Muscle layer of duodenum (tissue), 2 donors: ENCODE measurements at regions not wholly inside any gene's neighbourhood (a gene's known extent, or its start where the extent isn't known, plus 50 kb on each side); places are given as distances from the start of the nearest gene placed in this dataset.

Experiments used
- H3K27ac ChIP-seq: one replicate; pipeline ENCODE4 v1.7.0; 2013; ENCODE audit warnings: mild to moderate bottlenecking, low read length
- H3K27me3 ChIP-seq: one replicate; pipeline ENCODE4 v1.7.0; 2013; ENCODE audit warnings: low read depth, mild to moderate bottlenecking, control low read depth, low read length
- H3K36me3 ChIP-seq, 2 donors: one replicate each; pipeline ENCODE4 v1.7.0; 2013; ENCODE audit warnings: low read length in 2 of 2, control low read depth in 1 of 2, mild to moderate bottlenecking in 1 of 2; ENCODE audit not compliant: insufficient read depth in 2 of 2, control insufficient read depth in 1 of 2
- H3K4me1 ChIP-seq, 2 donors: one replicate each; pipeline ENCODE4 v1.7.0; 2013; ENCODE audit warnings: low read length in 2 of 2, mild to moderate bottlenecking in 2 of 2, control low read depth in 1 of 2, moderate library complexity in 1 of 2; ENCODE audit not compliant: insufficient read depth in 2 of 2, control insufficient read depth in 1 of 2
- H3K4me3 ChIP-seq, 2 donors: one replicate each; pipeline ENCODE4 v1.7.0; 2013; ENCODE audit warnings: low read length in 2 of 2, low read depth in 1 of 2, mild to moderate bottlenecking in 1 of 2
- H3K9me3 ChIP-seq, 2 donors: one replicate each; pipeline ENCODE4 v1.7.0; 2013; ENCODE audit warnings: low read length in 2 of 2, control low read depth in 1 of 2, mild to moderate bottlenecking in 1 of 2; ENCODE audit not compliant: control insufficient read depth in 1 of 2
- donor health status: healthy.

GRCh38 chr2:236317938-236318396 is 53.8 kb upstream of the ASB18 start:
- Histone ChIP-seq H3K9me3 (peaks cover 0 to 10% of the 10 kb centered on the region in 2 donors), H3K36me3 (no peaks in the 10 kb centered on the region), H3K27ac (no peak overlapping the region), H3K27me3 (no peaks in the 10 kb centered on the region), H3K4me1 (no peaks in the 10 kb centered on the region), H3K4me3 (no peak overlapping the region)

- no peaks in the 10 kb centered on the region for H3K27me3 ChIP-seq
- H3K4me1 ChIP-seq = no peaks in the 10 kb centered on the region
- H3K36me3 ChIP-seq = no peaks in the 10 kb centered on the region
- H3K27ac ChIP-seq = no peak overlapping the region
- no peak overlapping the region for H3K4me3 ChIP-seq
- peaks cover 0 to 7% of the 10 kb centered on the region in 2 donors for H3K9me3 ChIP-seq
Measured at GRCh38 chr2:236318401-236318800, 54.2 kb upstream of the ASB18 start.

- no peak overlapping the region for H3K27ac ChIP-seq
- H3K4me1 ChIP-seq = no peaks in the 10 kb centered on the region
- no peak overlapping the region for H3K4me3 ChIP-seq
- H3K9me3 ChIP-seq = peaks cover 0 to 2% of the 10 kb centered on the region in 2 donors
- H3K36me3 ChIP-seq = no peaks in the 10 kb centered on the region
- H3K27me3 ChIP-seq = no peaks in the 10 kb centered on the region
Measured at GRCh38 chr2:236319036-236319435, 54.8 kb upstream of the ASB18 start.

GRCh38 chr2:236321415-236321814 is 57.2 kb upstream of the ASB18 start:
- Histone ChIP-seq H3K36me3 (no peaks in the 10 kb centered on the region), H3K9me3 (no peaks in the 10 kb centered on the region), H3K27me3 (no peaks in the 10 kb centered on the region), H3K4me1 (no peaks in the 10 kb centered on the region), H3K4me3 (no peak overlapping the region), H3K27ac (no peak overlapping the region)

GRCh38 chr2:236333417-236334121 is 69.4 kb upstream of the ASB18 start:
- H3K9me3 ChIP-seq = no peaks in the 10 kb centered on the region
- H3K4me3 ChIP-seq = no peak overlapping the region
- peaks cover 0 to 2% of the 10 kb centered on the region in 2 donors for H3K4me1 ChIP-seq
- no peaks in the 10 kb centered on the region for H3K27me3 ChIP-seq
- H3K36me3 ChIP-seq = no peaks in the 10 kb centered on the region
- no peak overlapping the region for H3K27ac ChIP-seq

GRCh38 chr2:236334122-236334876 is 70.1 kb upstream of the ASB18 start:
- H3K4me3 ChIP-seq = no peak overlapping the region
- no peaks in the 10 kb centered on the region for H3K36me3 ChIP-seq
- H3K9me3 ChIP-seq = no peaks in the 10 kb centered on the region
- H3K27ac ChIP-seq = no peak overlapping the region
- H3K27me3 ChIP-seq = no peaks in the 10 kb centered on the region
- peaks cover 0 to 8% of the 10 kb centered on the region in 2 donors for H3K4me1 ChIP-seq

GRCh38 chr2:236335696-236336574 is 71.7 kb upstream of the ASB18 start:
- peaks cover 0 to 8% of the 10 kb centered on the region in 2 donors for H3K4me1 ChIP-seq
- H3K27ac ChIP-seq = no peak overlapping the region
- no peaks in the 10 kb centered on the region for H3K9me3 ChIP-seq
- no peak overlapping the region for H3K4me3 ChIP-seq
- no peaks in the 10 kb centered on the region for H3K36me3 ChIP-seq
- no peaks in the 10 kb centered on the region for H3K27me3 ChIP-seq

GRCh38 chr2:236336575-236337464 is 72.6 kb upstream of the ASB18 start:
- H3K4me3 ChIP-seq = no peak overlapping the region
- H3K27me3 ChIP-seq = no peaks in the 10 kb centered on the region
- H3K4me1 ChIP-seq = peaks cover 0 to 8% of the 10 kb centered on the region in 2 donors
- no peaks in the 10 kb centered on the region for H3K36me3 ChIP-seq
- H3K9me3 ChIP-seq = no peaks in the 10 kb centered on the region
- H3K27ac ChIP-seq = no peak overlapping the region

GRCh38 chr2:236337465-236338325 is 73.5 kb upstream of the ASB18 start:
- Histone ChIP-seq H3K27ac (no peak overlapping the region), H3K4me1 (peaks cover 0 to 8% of the 10 kb centered on the region in 2 donors), H3K9me3 (no peaks in the 10 kb centered on the region)

More at GRCh38 chr2:236337465-236338325, 73.5 kb upstream of the ASB18 start:
- no peaks in the 10 kb centered on the region for H3K27me3 ChIP-seq
- no peaks in the 10 kb centered on the region for H3K36me3 ChIP-seq
- no peak overlapping the region for H3K4me3 ChIP-seq
